Activated CD8-positive, alpha-beta memory T cell treated with anti-CD3 and anti-CD28 coated beads, Interleukin-2, amount 50 U/mL, for 4 hours (primary cell): ENCODE measurements at regions not wholly inside any gene's neighbourhood (a gene's known extent, or its start where the extent isn't known, plus 50 kb on each side); places are given as distances from the start of the nearest gene placed in this dataset.

Experiments
- DNase-seq: peaks from one replicate; pipeline ENCODE4 v3.0.0-alpha.2; 2020

GRCh38 chr11:116596346-116597260 lies 176.2 kb downstream of the BUD13 start:
- no peak for DNase-seq

DNA sequence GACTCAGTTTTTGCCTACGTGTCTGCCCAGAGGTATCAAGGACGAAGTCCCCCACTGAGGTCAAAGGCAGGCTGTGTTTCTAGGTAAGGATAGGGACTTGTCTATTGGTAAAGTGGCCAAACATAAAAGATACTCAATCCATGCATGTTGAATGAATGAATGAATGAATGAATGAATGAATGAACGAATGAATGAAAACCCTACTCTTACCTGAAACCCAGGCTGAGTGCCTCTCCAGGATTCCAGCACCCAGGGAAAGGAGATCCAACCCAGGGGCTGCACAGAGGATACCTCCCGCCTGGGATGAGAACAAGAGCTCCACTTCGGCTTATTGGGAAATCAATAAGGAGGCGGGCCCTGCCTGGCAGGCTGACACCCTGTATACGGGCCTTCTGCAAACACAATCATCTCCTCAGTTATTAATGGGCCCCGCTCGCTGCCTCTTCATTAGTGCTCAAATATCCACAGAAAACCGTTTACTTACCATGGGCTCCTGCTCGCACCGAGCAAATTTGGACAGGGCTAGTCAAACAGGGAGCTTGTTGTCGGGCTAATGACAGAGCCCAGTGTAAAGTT lies 177.4 kb downstream of the BUD13 start:
- no peak for DNase-seq

GRCh38 chr11:116590844-116591570 lies 181.8 kb downstream of the BUD13 start:
- DNase-seq, result no peak

DNA sequence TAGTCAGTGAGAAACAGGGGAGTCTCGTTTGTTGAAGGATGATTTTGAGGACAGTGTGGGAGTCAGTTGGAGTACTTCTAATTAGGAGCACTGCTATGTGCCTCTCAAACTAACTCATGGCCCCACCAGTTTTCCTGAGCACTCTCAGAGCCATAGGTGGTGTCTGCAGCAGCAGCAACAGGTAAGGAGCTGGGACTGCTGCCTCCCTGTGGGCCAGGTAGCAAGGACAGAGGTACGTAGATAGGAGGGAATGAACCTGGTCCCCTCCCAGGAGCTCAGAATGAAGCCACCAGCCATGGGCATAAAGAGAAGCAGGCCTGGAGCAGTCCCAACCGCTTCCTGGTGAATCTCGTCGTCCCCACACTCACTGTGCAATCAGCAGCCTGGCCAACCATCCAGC lies 183.4 kb downstream of the BUD13 start:
- no peak for DNase-seq

DNA sequence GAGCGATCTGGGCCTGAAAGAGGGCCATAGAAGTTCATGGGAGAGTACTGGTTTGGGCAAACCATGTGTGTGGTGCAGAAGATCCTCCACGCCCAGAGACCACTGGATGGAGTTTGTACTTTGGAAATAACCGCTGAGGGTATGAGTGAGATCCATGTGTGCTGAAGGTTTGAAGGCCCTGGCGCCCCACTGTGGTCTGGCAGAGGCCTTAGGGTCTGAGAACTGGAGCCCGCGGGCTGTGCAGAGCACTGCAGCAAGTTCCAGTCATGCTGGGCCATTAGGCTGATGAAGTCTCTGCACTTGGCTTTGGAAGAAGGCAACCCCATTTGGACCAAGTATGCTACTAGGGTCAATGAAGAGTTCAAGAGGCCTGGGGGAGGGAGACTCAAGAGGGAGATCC lies 186.4 kb downstream of the BUD13 start:
- no peak for DNase-seq

DNA sequence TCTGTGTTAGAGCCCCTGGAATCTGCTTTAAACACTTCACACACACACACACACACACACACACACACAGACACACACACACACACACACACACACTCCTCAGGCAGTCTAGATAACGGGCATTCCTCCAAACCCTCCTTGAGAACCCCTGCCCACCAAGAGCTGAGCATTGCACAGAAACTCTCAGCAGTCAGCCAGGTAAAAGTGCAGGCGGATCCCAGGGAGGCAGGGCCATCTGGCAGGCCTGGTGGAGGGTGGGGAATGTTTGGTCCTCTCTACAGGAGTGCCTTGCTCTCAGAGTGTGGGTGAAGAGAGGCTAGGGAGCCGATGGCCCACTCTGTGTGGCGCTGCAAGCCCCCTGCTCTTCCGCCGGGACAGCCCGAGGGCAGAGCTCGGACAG lies 190.2 kb downstream of the BUD13 start:
- DNase-seq, result no peak

DNA sequence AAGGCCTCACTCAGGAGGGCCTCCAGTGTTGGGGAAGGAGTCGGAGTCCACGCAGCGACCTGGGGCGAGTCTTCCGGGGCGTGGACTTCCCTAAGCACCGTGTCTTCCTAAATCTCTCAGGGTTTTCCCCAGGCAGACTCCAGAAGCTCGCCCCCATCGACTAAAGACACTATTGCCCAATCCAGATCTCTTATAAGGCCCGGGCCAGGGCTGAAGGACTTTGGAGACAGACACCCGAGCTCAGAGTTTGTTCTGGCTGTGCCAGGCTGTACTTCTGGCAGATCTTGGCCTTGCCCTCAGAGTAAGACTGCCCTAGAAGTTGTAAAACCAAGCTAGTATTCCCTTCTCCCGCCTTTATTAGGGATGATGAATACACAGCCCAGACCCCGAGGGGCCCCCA lies 191.4 kb downstream of the BUD13 start:
- no peak for DNase-seq

DNA sequence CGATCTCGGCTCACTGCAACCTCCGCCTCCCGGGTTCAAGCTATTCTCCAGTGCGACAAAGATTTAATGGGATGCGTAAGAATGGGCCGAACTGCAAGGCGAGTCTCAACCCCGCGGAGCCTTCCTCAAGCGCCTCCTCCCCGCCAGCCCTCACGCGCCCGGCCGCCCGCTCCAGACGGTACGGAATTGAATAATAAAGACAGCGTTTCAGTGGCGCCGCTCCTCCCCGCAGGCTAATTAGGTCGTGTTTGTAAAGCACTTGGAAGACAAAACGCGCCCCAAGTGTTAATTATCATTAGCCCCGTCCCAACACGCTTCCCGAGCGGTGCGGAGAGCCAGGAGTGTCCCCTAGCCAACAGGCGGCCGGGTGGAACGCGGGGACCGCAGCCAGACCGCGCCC lies 192.0 kb downstream of the BUD13 start:
- DNase-seq, result no peak

DNA sequence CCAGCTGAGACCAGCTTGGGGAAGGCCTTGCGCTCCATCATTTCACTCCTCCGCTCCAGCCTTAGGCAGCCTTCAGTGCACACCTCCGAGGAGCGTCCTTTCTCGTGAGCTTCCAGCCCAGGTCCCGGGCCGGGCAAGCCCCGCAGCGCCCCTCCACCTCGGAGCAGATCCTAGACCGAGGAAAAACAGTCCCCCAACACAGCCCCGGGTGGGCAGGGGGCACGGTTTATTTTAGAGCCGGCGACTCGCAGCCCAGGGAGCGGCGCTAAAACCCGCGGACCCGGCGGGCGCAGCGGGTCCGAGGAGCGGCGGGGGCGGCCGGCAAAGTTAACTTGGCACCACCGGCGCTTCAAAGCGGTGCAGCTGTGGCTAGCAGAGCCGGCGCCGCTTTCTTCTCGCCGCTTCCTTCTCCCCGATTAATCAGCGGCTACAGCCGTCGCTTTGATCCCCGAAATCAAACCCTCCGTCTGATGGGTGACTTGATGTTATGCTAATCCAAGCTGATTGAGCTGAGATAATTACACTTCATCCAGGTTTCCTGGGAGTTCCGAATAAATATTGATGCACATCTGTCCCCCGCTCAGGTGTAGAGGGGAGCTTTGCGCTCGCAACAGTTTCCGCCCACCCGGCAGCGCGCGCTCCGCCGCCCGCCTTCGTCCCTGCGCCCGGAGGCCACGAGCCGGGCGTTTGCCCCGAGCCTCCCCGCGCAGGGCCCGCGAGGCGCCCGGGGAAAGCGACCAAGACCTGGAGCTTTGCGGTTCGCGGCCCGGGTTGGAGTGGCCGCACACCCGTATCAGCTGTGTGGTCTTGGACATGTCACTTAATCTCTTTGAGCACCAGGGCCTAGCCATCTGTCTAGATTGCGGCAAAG lies 192.7 kb downstream of the BUD13 start:
- DNase-seq, result no peak

DNA sequence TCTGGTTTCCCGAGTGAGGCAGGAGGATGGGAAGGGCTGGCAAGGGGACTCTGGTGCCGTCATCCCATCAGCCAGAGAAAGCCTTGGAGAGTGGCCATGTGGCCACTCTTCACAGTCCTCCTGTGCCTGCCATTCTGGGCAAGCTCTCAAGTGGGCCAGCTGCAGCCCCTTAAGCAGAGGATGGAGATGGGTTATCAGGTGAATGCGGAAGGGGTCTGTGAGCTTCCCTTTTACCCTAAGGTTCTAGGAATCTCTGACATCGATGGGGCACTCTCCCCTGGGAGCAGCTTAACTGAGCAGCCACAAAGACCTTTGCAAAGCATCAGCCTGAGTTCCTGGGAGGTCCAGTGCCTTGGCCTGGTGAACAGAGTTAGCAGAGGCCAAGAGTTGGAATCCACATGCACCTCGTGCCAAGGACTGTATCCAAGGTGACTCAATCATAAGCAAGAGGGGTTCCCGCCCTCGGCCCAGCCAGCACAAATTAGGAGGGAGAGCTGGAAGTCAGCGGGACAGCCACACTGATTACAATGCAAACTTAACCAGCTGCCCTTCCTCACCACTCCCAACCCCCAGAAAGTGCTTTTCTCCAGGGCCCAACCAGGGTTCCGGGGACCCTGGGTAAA lies 193.6 kb downstream of the BUD13 start:
- DNase-seq, result no peak

DNA sequence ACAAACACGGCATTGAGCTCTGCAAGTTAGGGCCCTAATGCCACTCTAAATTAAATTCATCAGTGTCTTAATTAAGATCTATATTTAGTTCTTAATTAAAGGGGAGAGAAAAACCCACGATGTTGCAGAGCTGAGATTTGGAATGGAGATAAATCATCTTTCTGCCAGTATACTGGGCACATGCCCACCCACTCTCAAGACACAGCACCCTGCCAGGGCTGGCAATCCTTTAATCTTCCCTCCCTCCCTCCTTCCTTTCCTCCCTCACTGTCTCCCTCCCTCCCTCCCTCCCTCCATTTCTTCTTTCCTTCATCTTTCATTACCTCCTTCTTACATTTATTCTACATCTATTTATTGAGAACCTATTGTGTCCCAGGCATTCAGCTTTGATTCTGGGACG lies 194.8 kb downstream of the BUD13 start:
- no peak for DNase-seq

- DNase-seq, result no peak
Measured at GRCh38 chr11:116577273-116577672, 195.5 kb downstream of the BUD13 start.

GRCh38 chr11:116576526-116576925 lies 196.3 kb downstream of the BUD13 start:
- no peak for DNase-seq

DNA sequence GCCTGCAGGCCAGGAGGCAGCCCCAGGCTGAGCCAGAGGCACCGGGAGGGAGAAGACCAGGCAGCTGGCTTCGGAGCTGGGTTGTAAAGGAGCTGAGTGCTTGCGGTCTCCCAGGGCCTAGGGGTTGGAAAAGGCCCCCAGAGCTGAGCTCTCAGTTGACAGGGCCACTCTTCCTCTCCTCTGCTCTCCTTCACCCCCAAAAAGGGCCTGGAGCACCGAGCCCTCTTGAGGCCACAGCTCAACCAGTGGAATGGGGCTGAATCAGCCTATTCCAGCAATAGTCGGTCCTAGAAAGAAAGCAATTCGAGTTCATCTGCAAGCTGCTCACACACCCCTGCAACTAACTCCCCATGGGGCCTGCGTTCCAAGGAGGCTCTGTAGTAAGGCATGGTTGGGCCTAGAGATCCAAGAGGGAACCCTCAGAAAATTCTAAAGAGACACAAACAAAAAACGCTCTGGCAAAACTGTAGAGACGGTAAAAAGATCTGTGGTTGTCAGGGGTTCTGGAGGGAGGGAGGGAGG lies 205.0 kb downstream of the BUD13 start:
- no peak for DNase-seq

GRCh38 chr11:116563712-116564047 lies 209.1 kb downstream of the BUD13 start:
- no peak for DNase-seq

DNA sequence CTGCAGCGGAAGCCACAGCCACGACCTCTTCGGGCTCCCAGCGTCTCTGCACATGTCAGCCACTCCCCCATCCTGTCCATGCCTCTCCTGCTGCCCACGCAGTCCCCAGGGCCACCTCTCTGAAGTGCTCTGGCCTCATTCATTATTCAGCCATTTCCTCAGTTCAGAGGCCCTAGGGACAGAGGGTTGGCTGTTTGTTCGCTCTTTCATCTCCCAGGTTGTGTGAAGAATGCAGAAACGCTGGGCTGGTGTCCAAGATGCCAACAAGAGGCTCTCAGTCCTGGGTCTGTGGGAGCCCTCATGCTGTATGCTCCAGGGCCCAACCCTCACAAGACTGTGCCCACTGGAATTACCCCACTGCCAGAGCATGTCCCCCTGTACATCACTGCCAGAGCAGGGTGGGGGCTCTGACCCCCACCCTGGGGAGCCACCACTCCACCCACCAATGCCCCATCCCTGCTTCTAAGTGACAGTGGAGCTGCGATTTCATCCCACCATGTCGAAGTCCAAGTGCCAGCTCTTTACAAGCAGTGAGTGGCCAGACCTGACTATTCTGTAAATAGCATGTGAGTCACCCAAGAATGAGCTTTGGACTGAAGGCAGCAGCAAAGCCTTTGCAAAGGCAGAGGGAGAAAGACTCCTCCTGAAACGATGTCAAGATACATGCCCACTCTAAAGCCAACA lies 209.6 kb downstream of the BUD13 start:
- no peak for DNase-seq

DNA sequence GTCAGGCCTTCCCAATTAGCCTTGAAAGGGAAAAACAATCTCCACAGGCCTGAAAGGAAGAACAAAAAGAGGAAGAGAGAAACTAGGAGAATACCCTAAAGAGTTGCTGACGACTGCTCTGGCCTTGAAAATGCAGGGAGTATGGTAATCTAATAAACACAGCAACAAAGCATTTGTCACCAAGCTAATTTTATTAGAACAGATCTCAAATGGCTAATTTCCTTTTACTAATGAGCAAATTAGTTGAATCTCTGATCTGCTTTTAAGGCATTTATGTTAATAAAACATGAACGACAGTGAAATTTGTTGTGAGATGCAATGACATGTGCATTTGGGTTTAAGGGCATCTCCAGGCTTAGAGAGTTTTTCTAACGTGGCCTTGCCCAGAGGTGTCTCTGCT lies 212.2 kb downstream of the BUD13 start:
- DNase-seq, result no peak

GRCh38 chr11:116558504-116559211 lies 214.1 kb downstream of the BUD13 start:
- DNase-seq, result no peak

DNA sequence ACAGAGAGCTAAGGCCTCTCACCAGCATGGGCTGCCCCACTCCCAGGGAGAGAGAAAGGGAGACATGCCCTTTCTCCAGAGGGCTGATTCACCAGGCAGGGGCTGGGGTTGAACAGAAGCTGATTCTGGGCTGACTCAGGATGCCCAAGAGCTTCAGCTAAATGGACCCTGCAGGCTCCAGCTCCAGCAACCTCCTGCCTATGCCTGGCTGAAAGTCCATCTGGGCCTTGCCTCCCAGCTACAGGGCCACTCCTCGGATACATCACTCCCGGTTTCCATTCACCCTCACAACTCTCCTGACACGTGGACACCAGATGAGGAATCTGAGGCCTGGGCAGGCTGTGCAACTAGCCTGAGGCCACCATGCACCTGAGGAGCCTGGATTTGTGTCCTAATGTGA lies 215.5 kb downstream of the BUD13 start:
- no peak for DNase-seq

DNA sequence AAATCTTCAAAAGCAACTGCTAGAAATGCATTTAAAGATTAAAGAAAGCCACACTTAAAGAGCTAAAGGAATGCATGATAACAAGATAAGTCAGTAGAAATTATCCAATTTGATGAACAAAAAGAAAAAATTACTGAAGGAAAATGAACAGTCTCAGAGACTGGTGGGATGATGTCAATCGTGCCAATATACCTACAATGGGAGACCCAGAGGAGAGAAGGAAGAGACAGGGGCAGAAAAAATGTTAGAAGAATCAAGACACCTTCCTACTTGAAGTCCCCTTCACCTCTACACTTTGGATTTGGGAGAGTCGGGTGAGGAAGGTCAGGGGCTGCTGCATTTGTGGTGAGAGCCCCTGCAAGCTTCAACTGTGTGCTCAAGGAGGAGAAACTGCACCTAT lies 216.3 kb downstream of the BUD13 start:
- DNase-seq, result no peak

GRCh38 chr11:116553482-116553881 lies 219.3 kb downstream of the BUD13 start:
- DNase-seq, result no peak
